Renal pelvis (tissue), 1 donor: ENCODE measurements at regions not wholly inside any gene's neighbourhood (a gene's known extent, or its start where the extent isn't known, plus 50 kb on each side); places are given as distances from the start of the nearest gene placed in this dataset.
"Not testable (repeated sequence)": the region's sequence is repeated elsewhere in the genome, so short reads cannot be mapped to it uniquely, and the experiment has no call there.

Source experiments
- DNase-seq: peaks from one replicate; pipeline ENCODE4 v3.0.0-alpha.2; 2013

DNA sequence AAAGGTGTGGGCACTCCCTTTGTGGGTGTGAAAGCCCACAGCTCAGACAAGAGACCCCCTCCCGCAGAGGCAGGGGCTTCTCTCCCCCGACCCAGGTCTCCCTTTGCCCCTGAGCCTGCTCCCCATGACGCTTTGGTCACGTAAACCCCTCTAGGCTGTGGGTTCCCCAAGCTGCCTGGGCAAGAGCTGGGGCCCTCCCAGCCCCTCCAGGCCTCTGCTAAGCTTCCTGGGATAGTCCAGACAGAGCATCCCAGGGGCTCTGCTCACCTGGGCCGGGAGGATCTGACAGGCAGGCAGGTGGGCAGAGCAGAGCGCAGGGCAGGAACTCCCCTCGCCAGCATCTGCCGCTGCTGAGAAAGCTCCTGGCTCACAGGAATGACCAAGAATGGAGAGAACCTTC lies 177.3 kb downstream of the BANP start:
- DNase-seq = no peak

DNA sequence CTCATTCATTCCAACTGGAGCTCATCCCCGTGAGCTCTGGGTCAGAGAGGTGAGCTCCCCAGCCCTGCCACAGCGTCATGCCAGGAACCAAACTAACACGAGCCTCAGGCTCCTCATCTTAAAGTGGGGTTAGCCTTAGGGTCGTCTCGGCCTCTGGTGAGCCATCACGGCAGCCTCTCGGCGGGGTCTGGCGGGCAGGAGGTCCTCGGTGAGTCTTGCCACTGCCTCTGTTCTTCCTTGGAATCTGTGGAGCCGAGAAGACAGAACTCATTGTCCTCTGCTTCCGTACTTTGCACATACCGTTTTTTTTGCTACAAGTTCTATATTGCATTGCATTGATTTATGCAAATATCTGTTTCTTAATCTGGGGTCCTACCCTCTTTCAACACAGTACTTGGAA lies 177.9 kb downstream of the BANP start:
- not testable (repeated sequence) for DNase-seq

- no peak for DNase-seq
These were observed 178.8 kb downstream of the BANP start for GRCh38 chr16:88130016-88130415.

DNA sequence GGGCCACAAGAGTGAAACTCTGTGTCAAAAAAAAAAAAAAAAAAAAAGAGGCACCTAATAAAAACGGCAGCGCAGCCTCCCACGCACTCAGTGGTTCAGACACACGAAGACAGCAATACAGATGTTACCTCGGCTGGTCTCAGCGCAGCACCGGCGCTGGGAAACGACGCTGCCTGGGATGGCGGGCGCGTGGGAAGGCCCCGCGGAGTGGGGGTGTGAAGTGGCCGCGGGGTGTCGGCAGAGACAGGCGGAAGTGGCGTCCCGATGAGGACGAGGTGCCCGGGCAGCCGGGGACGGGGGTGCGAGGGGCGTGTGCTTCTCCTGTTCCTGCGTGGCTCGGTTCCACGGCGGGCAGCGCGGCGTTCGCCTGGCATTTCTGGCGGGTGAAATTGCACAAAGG lies 179.4 kb downstream of the BANP start:
- no peak for DNase-seq

GRCh38 chr16:88131256-88131655 lies 180.0 kb downstream of the BANP start:
- no peak for DNase-seq

DNA sequence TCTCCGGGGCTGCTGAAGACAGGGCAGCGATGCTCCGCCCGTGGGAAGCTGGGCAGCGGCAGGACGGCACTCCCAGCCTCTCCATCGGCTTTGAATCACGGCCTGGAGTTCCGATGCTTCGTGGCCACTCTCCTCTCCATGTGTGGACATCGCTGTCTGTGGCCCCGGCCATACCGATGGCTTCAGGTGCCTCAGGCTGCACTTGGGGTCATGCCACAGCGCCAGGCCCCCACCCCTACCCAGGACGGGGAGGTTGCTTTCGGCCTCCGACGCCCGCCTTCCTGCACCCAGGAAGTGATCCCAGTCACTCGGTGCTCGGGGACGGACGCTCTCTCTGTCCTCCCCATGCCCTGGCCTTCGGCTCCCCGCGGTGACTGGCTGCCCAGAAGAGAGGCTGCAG lies 180.7 kb downstream of the BANP start:
- no peak for DNase-seq

DNA sequence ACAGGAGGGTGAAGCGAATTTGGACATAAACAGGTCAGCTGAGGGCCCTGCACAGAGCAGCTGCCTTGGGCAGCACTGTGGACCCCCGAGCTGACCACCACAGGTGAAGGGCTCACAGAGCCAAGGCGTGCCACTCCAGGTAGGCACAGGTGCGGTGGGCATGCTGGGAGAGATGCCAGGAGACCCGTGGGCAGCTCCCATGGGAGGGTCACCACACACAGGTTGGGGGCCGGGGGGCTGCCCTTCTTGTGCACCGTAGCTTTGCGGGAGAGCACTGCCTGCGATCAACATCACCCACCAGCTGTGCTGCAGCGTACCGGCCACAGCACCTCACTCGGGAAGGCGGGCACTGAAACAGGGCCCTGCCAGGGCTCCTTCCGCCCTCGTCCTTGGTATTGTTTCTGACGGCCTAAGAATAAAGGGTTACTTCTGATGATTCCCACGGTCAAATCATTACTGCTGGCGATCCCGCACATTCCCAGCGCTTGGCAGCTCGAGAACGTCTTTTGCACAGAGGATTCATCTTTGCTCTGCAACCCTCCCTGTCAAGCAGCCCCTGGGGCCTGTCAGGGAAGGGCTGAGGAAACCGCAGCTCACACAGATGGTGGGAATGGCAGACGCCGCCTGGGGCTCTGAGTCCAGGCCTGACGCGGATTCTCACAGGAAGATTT lies 181.7 kb downstream of the BANP start:
- DNase-seq = no peak

DNA sequence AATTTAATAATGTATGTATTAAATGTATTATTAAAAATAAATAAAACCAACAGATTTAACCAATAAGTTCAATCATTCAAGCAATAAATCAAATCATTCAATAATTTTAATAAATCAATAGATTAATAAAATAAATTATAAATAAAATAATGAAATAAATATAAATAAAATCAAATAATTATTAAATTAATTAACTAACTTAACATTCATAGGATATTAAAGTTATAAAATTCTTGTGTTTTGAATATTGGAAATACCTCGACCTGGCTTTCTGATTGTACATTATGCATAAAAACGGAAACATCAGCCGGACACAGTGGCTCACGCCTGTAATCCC lies 182.2 kb downstream of the BANP start:
- DNase-seq = no peak

DNA sequence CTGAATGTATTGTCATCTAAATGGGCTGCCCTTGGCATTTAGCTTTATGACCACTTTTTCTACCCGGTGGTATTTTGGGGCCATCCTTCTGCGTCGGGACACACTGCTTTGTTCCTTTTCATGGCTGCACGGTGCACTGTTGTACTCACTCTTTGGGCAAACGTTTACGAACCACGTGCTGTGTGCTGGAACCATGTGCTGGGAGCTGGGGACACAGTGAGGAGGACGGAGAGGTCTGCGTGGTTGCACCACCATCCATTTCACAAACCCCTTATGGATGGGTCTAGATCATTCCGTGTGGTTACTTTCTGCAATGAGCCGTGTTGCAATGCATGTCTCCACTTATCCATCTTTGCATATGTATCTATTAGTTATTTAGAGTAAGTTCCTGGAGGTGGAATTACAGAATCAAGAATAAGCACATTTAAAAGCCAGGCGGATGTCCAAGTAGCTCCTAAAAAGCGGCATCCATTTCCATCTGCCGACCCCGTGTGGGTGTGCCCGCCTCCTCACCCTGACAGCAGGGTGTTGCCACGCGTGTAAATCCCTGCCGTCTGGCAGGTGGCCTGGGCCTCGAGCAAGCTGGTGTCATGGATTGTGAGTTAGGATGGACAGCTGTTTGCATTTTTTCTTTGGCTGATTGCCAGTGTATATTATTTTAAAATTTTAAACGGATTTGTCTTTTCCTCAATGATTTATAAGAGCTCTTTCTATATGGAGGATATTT lies 183.1 kb downstream of the BANP start:
- not testable (repeated sequence) for DNase-seq

GRCh38 chr16:88134899-88135682 lies 183.9 kb downstream of the BANP start:
- not testable (repeated sequence) for DNase-seq

DNA sequence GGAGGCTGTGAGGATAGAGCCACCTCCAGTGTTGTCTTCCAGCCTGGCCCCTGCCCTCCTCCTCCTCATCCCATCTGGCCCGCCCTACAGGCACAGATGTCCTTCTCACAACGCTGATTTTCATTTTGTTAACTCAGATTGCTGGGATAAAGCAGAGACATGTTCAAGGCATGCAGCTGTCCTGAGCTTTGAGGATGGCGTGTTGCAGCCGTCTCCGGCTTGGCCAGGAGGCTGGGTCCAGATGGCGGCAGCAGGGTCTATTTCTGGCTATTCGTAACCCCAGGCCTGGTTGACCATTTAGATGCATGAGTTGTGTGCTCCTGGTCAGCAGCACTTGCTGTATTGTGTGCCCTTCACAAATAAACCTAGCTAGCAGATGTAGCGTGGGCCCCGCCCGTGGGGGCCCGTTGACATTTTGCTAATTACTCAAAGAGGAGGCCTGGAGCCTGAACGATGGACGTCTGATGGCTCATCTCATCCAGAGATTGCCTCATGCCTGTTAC lies 185.0 kb downstream of the BANP start:
- not testable (repeated sequence) for DNase-seq

DNA sequence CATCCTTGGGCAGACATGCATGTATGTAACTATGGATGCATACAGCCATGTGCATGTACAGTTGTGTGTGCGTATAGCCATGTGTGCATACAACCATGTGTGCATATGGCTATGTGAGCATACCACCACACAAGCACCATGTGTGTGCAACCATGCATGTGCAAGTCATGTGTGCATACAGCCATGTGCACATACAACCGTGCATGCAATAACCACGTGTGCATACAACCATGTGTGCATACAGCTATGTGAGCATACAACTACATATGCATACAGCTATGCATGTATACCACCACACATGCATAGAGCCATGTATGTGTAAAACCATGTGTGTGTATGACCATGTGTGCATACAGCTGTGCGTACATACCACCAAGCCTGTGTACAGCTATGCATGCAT lies 185.7 kb downstream of the BANP start:
- DNase-seq = not testable (repeated sequence)

GRCh38 chr16:88139141-88139540 lies 187.9 kb downstream of the BANP start:
- not testable (repeated sequence) for DNase-seq

DNA sequence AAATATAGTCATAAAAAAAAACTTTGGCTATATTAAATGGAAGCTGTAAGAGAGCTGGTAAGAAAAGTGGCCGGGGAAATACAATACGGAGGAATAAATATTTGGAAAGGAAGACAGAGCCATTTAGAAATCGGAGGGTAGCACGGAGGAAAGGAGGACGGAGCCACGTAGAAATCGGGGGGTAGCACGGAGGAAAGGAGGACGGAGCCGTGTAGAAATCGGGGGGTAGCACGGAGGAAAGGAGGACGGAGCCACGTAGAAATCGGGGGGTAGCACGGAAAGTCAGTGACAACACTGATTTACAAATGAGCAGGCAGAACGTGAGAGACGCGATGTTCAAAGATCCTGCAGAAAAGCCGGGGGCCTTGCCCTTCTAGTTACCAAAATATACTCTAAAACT lies 189.0 kb downstream of the BANP start:
- DNase-seq = not testable (repeated sequence)

- no peak for DNase-seq
These were observed 190.3 kb downstream of the BANP start for GRCh38 chr16:88141580-88141979.

DNA sequence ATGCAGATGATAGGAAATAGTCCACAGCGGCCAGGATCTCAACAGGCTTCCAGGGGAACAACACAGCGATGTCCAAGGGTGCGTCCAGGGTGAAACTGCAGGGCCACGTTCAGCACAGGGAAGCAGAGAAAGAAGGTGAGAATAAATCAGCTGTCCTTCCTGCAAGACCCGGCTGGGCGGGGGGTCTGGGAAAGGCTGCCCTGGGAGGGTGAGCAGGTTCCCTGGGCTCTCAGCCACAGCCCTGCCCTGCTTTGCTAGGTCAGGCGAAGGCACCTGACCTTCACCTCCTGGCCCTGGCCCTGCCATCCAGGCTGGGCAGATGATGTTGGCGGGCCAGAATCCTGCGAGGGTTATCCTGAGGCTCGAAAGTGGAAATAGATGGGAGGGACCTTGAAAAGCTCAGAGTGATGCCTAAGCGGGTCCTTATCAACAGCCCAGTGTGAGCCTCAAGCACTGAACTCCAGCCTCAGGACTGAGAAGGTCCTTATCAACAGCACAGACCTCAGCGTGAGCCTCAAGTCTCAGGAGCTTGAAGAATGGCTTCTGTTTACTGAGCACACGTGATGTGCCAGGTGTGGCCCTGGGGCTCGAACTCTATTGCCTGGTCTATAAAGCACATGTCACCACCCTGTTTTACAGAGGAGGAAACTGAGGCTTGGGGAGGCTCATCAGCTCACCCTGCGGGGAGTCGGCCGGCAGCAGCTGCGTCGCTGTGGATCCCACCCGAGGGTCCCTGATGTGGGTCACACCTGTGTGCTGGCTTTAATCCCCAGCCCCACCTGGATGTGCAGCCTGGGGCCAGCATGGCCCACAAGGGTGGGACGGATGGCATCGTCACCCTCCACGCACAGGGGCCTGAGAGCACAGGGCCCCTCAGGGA lies 191.1 kb downstream of the BANP start:
- DNase-seq = not testable (repeated sequence)

DNA sequence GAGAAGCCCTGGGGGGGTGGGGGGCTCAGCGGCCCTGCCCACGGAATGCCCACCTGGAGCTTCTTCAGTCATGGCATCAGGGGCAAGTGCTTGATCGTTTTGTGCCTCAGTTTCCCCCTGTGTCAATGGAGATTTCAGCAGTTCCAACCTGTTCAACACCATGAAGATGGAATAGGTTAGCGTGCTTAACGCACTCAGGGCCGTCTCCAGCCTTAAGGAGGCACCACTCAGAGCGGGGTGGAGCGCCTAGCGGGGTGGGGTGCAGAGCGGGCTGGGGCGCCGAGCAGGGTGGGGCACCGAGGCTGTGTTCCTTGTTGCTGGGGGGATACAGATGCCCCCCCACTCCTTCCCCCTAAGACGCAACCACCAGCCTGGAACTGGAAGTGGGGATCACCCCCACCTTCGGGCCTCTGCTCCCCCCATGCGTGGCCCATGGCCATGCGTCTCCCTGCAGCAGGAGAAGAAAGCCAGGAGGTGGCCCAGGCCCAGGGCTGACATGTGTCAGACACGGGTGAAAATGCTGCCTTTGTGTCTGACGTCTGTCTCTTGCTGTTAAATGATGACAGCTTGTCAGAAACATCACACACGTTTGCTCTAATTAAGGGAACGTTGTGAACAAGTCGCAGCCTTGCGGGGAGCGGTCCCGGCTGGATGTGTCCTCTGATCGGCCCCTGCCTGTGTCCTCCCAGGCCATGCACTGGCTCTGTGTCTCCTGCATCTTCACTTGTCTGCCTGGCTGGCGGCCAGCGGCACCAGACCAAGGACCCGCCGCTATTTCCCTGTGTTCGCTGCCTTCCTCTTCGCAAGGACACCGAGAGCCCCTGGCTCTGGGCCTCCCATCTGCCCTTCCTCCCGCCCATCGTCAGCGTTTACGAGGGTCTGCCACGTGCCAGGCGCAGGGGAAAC lies 192.1 kb downstream of the BANP start:
- not testable (repeated sequence) for DNase-seq

DNA sequence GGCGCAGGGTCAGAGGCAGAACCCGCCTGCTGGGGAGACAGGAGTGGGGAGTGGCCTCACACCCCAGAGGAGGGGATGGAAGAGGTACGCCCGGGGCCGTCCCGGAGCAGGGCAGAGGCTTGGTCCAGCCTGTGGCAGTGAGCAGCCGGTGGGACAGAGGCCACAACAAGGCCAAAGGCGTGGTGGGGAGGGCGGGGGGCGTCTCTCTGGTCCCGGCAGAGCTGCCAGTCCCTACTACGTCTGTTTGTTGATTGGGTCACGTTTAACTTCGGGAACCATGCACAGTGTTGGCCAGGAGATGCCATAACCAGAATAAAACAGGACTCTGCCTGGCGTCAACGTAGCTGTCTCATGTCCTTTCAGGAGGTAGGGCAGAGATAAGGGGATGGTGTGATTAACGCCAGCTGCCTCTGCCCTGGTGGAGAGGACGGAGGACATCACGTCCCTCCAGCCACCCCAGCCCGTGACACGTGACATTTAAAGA lies 192.8 kb downstream of the BANP start:
- no peak for DNase-seq

DNA sequence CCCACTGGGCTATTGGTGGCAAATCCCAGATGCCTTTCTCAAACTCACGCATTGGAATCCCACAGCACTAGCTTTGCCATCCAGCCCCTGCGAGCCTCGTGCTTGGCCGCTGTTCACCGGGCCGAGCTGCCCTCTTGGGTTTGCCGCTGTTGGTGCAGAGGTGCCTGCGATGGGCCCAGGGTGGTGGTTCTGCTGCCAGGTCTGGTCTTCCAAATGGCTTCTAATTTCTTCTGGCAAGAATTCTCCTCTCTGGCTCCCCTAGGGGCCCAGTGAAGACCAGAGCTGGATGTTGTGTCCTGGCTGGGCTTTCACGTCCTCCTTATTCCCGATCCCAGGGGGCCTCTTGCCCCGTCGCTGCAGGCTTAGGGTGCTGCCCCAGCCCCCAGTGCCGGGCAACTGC lies 194.1 kb downstream of the BANP start:
- not testable (repeated sequence) for DNase-seq

DNA sequence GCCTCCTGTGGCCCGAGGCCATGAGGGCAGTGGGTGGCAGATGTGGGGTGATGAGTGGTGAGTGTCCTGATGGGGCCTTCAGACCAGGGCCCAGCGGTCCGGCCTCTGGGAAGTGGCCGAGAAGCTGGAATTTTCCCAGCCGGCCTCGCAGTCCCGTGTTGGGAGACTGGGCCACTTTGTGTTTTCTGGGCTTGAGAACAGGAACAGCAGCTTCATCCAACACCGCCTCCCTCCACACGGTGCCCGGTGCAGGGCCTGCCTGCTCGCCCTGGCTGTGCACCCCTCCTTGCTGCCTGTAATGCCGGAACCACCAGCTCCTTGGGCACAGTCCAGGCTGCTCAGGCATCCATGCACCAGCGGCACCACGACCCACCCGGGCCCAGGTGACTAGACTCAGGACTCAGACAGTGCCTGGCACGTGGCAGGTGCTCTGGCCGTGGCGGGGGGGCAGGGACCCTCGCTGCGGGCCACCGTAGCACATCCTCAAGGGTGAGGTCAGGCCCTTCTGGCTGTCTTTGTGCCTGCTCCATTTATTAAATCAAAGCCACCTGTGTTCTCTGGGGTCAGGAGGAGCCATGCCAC lies 194.7 kb downstream of the BANP start:
- DNase-seq = not testable (repeated sequence)
